HG03354 (cell line): ENCODE measurements at regions not wholly inside any gene's neighbourhood (a gene's known extent, or its start where the extent isn't known, plus 50 kb on each side); places are given as distances from the start of the nearest gene placed in this dataset.
"Not testable (repeated sequence)": the region's sequence is repeated elsewhere in the genome, so short reads cannot be mapped to it uniquely, and the experiment has no call there.

Experiments used
- ATAC-seq: cut with Tn5 transposase; IDR thresholded peaks from one replicate; pipeline ENCODE4 v1.9.1; 2021; ENCODE audit warnings: mild to moderate bottlenecking; ENCODE audit not compliant: unreplicated experiment, poor library complexity, severe bottlenecking

GRCh38 chr5:54787910-54788309 is 197.5 kb downstream of the ESM1 start:
- not testable (repeated sequence) for ATAC-seq

DNA sequence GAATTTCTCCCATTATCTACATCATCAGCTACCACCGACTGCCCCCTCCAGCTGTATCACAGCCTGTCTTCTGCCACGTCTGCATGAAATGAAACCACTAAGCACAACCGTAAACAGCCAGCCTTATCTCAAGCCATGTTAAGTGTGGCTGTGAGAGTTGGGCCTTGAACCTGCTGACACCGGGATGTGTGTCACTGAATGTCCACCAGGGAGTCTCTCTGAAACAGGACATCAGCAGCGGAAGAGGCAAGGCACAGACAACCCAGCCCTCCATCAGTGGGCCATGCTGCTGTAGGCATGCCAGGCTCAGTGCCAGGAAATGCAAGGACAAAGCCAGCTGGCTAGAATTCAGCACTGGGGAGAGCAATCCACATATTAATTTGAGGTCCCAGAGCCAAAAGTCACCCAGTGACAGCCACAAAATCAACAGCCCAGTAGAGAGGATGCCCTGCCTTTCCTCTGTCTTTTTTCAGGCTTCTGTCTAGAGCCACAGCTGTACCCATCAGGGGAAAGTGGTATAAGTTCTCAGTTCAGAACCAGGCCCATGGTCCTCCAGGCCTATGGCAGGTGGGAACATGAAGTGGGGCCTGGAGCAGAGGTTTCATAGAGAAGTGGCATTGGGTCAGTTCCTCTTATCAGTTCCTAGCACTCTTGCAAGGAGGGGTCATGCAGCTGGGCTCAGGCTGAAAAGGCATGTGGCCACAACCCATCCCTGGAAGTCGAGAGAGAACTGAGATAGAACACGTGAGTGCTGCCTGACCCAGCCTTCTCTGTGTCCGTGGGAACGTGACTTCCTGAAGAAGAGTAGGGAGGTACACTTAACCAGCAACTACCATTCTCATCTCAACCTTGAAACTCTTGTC is 199.4 kb downstream of the ESM1 start:
- peak; percentile 86 for ATAC-seq

DNA sequence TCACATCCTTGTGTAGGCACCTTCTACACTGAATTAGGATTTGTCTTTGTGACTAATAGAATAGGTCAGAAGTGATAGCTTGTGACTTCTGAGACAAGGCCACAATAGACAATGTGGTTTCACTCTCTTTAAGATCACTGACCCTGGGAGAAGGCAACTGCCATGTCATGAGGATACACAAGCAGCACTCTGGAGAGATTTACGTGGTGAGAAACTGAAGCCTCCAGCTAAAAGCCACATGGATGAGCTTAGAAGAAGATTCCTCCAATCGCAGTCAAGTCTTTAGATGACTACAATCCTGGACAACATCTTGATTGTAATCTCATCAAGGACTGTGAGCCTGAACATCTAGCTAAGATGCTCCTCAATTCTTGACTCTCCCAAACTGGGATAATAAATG is 206.6 kb downstream of the ESM1 start:
- no peak for ATAC-seq

GRCh38 chr5:54775645-54776044 is 209.7 kb downstream of the ESM1 start:
- no peak for ATAC-seq

- no peak for ATAC-seq
These were observed 210.9 kb downstream of the ESM1 start for GRCh38 chr5:54774281-54775170.

DNA sequence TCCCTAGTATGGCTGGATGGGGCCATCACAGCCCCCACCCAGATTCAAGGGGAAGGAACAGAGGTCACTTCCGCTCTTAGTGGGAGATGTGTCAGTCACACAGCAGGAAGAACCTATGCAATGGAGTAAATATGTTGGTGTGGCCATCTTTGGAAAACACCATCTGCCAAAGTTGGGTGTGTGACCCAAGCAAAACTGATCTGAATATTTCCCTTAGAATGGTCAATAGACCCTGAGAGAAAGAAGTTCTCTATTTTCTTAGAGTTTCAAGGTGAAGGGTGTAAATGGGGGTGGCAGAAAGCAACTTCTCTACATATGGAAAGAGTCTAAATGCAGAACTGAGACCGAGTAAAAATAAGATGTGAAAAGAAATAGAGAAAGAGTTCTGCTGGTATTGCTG is 212.7 kb downstream of the ESM1 start:
- no peak for ATAC-seq

DNA sequence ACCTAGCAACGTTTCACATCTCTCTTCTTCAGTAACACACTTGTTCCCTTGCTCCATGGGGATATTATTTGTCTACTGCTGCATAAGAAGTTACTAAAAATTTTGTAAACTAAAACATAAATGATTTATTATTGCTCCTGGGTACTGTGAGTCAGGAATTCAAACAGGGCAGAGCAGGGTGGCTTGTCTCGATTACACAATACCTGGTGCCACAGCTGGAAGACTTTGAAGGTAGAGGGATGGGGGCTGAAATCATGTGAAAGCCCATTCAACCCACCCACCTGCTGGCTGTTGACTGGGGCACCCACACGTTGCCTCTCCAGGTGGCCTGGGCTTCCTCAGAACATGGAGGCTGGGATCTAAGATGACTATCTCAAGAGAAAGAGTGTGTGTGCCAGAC is 213.2 kb downstream of the ESM1 start:
- ATAC-seq = no peak

DNA sequence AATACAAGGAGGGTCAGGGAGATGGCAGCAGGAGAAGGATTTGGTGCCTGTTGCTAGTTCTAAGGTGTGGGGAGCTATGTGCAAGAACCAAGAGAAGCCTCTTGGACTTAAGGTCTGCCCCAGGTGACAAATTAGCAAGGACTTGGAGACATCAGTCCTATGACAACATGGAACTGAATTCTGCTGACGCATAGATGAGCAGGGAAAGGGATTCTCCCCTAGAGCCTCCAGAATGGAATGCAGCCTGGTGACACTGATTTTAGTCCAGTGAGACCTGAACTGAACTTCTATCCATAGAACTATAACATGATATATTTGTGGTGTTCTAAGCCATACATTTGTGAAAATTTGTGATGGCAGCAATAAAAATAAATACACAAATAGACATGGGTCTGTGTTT is 215.6 kb downstream of the ESM1 start:
- ATAC-seq = no peak

DNA sequence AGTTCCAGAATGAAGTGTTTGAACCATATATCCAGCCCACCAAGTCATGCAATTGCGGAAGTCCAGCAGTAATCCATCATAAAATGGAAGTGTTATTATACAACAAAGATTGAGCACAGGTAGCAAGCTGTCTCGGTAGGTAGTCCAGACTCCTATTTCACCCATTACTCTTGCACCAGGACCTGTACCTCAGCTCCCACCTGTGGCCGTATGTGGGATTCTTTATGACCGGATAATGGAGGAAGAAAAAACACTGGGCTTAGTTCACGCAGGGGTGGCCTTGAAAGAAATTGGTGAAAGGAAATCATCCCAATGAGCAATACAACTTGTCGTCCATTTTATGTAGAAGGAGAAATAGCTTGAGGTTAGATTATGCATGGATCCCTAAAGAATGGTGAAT is 216.3 kb downstream of the ESM1 start:
- ATAC-seq = no peak

DNA sequence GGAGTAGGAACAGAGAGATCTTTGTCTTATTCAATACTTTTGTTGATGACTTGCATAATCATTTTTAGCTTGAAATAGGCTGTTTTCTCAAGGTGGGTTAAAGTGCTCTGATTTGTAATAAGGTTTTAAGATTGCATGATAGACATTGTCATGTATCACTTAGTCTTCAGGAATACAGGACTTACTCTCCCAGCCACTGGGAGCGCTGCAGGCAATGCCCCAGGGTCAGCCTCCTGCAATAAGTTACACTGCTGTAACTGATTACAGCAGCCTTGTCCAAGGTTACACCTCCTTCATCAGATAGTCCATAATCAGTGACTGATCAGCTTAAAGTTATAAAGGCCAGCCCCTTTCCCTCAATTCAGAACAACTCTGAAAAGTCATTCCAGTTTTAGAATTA is 218.6 kb downstream of the ESM1 start:
- ATAC-seq = no peak

- ATAC-seq = no peak
These were observed 220.0 kb downstream of the ESM1 start for GRCh38 chr5:54765165-54766028.

- no peak for ATAC-seq
These were observed 221.0 kb downstream of the ESM1 start for GRCh38 chr5:54764102-54765090.

GRCh38 chr5:54761213-54761701 is 224.1 kb downstream of the ESM1 start:
- ATAC-seq = no peak

GRCh38 chr5:54760182-54760935 is 225.0 kb downstream of the ESM1 start:
- ATAC-seq = no peak

- no peak for ATAC-seq
These were observed 227.4 kb downstream of the ESM1 start for GRCh38 chr5:54758038-54758437.

- ATAC-seq = no peak
These were observed 227.9 kb downstream of the ESM1 start for GRCh38 chr5:54757541-54757940.

DNA sequence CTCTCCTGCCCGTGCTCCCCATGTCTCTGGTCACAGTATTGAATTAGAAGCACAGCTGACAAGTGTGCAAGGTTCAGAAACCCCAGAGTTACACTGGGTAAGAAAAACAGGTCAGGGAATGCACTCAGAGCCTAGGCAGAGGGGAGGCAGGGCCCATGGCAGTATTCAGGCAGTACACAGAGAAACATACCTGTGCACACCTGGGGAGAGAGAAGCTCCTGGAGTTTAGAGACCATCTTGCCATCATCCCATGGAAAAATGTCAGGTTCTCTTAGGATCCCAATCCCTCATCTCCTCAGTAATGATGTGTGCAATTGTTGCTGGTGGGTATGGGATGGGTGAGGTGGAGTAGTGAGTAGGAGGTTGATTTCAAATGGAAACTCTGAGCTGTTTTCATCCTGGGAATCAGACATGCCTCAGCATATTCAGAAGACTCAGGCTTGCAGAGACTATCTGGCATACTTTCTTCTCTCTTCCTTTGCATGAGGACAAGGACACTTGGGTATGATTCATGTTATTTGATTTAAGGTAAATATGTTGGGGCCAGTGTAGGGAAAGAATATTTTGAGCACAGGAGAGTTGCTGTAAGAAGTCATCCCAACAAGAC is 228.5 kb downstream of the ESM1 start:
- no peak for ATAC-seq

DNA sequence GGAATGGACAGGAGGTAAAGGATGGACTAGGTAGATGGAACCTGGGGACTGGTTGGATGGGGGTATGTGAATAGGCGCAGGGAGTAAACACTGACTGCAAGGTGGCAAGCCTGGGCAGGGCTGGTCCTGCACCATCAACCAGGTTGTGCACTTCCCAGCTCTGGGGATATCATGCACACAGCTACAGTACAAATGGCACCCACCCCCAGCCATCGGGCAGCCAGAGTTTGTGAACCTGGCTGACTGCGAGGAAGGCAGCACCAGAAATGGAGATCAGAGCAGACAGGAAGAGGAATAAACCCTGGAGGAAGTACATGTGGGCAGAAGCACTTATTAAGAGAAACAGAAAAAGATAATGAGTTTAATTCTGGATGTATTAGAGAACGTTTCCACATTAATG is 229.1 kb downstream of the ESM1 start:
- ATAC-seq = no peak
